HCT116 (cell line): ENCODE measurements at regions not wholly inside any gene's neighbourhood (a gene's known extent, or its start where the extent isn't known, plus 50 kb on each side); places are given as distances from the start of the nearest gene placed in this dataset.

Source experiments
- CBX3 ChIP-seq: IDR thresholded peaks from 2 replicates; pipeline ENCODE4 v1.6.1; 2012; ENCODE audit warnings: low read depth
- ELF1 ChIP-seq: IDR thresholded peaks from 2 replicates; pipeline ENCODE4 v1.6.1; 2012; ENCODE audit warnings: low read depth, borderline replicate concordance
- EZH2phosphoT487 ChIP-seq: fragments of 200-600 bp; IDR thresholded peaks from 2 replicates; pipeline ENCODE4 v1.6.1; 2018; ENCODE audit warnings: antibody characterized with exemption, borderline replicate concordance
- POLR2A ChIP-seq: IDR thresholded peaks from 2 replicates; pipeline ENCODE4 v1.7.0; 2011; ENCODE audit warnings: borderline replicate concordance; ENCODE audit not compliant: insufficient read depth, insufficient read length; ENCODE audit errors: extremely low read depth
- POLR2AphosphoS5 ChIP-seq: IDR thresholded peaks from 2 replicates; pipeline ENCODE4 v1.6.1; 2011; ENCODE audit warnings: mild to moderate bottlenecking, low read depth, low read length, moderate library complexity
- TF ChIP-seq, protein P1 (sequence below): IDR thresholded peaks from 2 replicates; pipeline ENCODE4 v1.6.1; 2012; ENCODE audit warnings: low read depth
- TF ChIP-seq, protein P2 (sequence below), 3 experiments: fragments of 200-600 bp in 1 of 3; sonication (generic) in 1 of 3; IDR thresholded peaks in 2 of 3; conservative IDR thresholded peaks in 1 of 3; 2 replicates each; pipeline ENCODE4 v1.5.1; 2012 to 2017; ENCODE audit warnings: low read depth in 2 of 3, low read length in 2 of 3, antibody characterized with exemption in 1 of 3, borderline replicate concordance in 1 of 3, control low read depth in 1 of 3, mild to moderate bottlenecking in 1 of 3, mixed read lengths in 1 of 3, mixed run types in 1 of 3, moderate library complexity in 1 of 3; ENCODE audit not compliant: insufficient read depth in 1 of 3

DNA sequence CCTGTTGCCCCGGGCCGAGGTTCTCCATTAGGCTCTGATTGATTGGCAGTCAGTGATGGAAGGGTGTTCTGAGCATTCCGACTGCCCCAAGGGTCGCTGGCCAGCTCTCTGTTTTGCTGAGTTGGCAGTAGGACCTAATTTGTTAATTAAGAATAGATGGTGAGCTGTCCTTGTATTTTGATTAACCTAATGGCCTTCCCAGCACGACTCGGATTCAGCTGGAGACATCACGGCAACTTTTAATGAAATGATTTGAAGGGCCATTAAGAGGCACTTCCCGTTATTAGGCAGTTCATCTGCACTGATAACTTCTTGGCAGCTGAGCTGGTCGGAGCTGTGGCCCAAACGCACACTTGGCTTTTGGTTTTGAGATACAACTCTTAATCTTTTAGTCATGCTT, 74.2 kb downstream of the HAPSTR1 start:
- TF ChIP-seq, protein P1, sequence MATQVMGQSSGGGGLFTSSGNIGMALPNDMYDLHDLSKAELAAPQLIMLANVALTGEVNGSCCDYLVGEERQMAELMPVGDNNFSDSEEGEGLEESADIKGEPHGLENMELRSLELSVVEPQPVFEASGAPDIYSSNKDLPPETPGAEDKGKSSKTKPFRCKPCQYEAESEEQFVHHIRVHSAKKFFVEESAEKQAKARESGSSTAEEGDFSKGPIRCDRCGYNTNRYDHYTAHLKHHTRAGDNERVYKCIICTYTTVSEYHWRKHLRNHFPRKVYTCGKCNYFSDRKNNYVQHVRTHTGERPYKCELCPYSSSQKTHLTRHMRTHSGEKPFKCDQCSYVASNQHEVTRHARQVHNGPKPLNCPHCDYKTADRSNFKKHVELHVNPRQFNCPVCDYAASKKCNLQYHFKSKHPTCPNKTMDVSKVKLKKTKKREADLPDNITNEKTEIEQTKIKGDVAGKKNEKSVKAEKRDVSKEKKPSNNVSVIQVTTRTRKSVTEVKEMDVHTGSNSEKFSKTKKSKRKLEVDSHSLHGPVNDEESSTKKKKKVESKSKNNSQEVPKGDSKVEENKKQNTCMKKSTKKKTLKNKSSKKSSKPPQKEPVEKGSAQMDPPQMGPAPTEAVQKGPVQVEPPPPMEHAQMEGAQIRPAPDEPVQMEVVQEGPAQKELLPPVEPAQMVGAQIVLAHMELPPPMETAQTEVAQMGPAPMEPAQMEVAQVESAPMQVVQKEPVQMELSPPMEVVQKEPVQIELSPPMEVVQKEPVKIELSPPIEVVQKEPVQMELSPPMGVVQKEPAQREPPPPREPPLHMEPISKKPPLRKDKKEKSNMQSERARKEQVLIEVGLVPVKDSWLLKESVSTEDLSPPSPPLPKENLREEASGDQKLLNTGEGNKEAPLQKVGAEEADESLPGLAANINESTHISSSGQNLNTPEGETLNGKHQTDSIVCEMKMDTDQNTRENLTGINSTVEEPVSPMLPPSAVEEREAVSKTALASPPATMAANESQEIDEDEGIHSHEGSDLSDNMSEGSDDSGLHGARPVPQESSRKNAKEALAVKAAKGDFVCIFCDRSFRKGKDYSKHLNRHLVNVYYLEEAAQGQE = no peak
- TF ChIP-seq POLR2A (no peak), POLR2AphosphoS5 (no peak), CBX3 (no peak), EZH2phosphoT487 (no peak), ELF1 (no peak)
- TF ChIP-seq, protein P2, sequence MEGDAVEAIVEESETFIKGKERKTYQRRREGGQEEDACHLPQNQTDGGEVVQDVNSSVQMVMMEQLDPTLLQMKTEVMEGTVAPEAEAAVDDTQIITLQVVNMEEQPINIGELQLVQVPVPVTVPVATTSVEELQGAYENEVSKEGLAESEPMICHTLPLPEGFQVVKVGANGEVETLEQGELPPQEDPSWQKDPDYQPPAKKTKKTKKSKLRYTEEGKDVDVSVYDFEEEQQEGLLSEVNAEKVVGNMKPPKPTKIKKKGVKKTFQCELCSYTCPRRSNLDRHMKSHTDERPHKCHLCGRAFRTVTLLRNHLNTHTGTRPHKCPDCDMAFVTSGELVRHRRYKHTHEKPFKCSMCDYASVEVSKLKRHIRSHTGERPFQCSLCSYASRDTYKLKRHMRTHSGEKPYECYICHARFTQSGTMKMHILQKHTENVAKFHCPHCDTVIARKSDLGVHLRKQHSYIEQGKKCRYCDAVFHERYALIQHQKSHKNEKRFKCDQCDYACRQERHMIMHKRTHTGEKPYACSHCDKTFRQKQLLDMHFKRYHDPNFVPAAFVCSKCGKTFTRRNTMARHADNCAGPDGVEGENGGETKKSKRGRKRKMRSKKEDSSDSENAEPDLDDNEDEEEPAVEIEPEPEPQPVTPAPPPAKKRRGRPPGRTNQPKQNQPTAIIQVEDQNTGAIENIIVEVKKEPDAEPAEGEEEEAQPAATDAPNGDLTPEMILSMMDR (IDR thresholded peaks at IDR 0.05 in 2 of 3, conservative IDR thresholded peaks at IDR 0.05 in 1 of 3; ENCODE audit: borderline replicate concordance in 1 of 3, insufficient read depth in 1 of 3, low read depth in 2 of 3, low read length in 2 of 3) = no peak
